Mesendoderm (in vitro differentiated cells): ENCODE measurements at regions not wholly inside any gene's neighbourhood (a gene's known extent, or its start where the extent isn't known, plus 50 kb on each side); places are given as distances from the start of the nearest gene placed in this dataset.
"Not testable (repeated sequence)": the region's sequence is repeated elsewhere in the genome, so short reads cannot be mapped to it uniquely, and the experiment has no call there.

ENCODE experiments used
- DNase-seq: peaks from one replicate; pipeline ENCODE4 v3.0.0; 2013
- H2AK5ac ChIP-seq: 2 replicates; pipeline ENCODE4 v1.6.1; 2013; ENCODE audit warnings: low read length, inconsistent platforms
- H2BK120ac ChIP-seq: 2 replicates; pipeline ENCODE4 v1.6.1; 2013; ENCODE audit warnings: low read depth, mild to moderate bottlenecking, low read length, moderate library complexity, mixed read lengths
- H2BK15ac ChIP-seq: replicated peaks from 2 replicates; pipeline ENCODE4 v1.6.1; 2013; ENCODE audit warnings: low read depth, mild to moderate bottlenecking, moderate library complexity
- H2BK5ac ChIP-seq: 2 replicates; pipeline ENCODE4 v1.6.1; 2013; ENCODE audit warnings: low read length, inconsistent platforms
- H3K18ac ChIP-seq: 2 replicates; pipeline ENCODE4 v1.6.1; 2013; ENCODE audit warnings: mild to moderate bottlenecking, low read length, mixed read lengths
- H3K23ac ChIP-seq: one replicate; pipeline ENCODE4 v1.6.1; 2013; ENCODE audit warnings: low read length
- H3K27ac ChIP-seq: 2 replicates; pipeline ENCODE4 v1.5.1; 2013; ENCODE audit warnings: low read depth, mild to moderate bottlenecking, inconsistent platforms, low read length, moderate library complexity
- H3K27me3 ChIP-seq: 2 replicates; pipeline ENCODE4 v1.6.1; 2013; ENCODE audit warnings: low read length, control low read depth, mild to moderate bottlenecking, inconsistent platforms; ENCODE audit not compliant: insufficient read depth, poor library complexity
- H3K36me3 ChIP-seq: 2 replicates; pipeline ENCODE4 v1.6.1; 2013; ENCODE audit warnings: low read length, inconsistent platforms; ENCODE audit not compliant: control insufficient read depth, insufficient read depth
- H3K4ac ChIP-seq: one replicate; pipeline ENCODE4 v1.6.1; 2013; ENCODE audit warnings: low read depth, mild to moderate bottlenecking, low read length, moderate library complexity
- H3K4me1 ChIP-seq: 2 replicates; pipeline ENCODE4 v1.6.1; 2013; ENCODE audit warnings: low read depth, low read length, inconsistent platforms; ENCODE audit not compliant: control insufficient read depth
- H3K4me2 ChIP-seq: 2 replicates; pipeline ENCODE4 v1.6.1; 2013; ENCODE audit warnings: low read length
- H3K4me3 ChIP-seq: 2 replicates; pipeline ENCODE4 v1.5.1; 2013; ENCODE audit warnings: mild to moderate bottlenecking, low read length
- H3K56ac ChIP-seq: one replicate; pipeline ENCODE4 v1.6.1; 2013; ENCODE audit warnings: low read length
- H3K79me1 ChIP-seq: 2 replicates; pipeline ENCODE4 v1.6.1; 2013; ENCODE audit warnings: low read length, inconsistent platforms
- H3K79me2 ChIP-seq: 2 replicates; pipeline ENCODE4 v1.6.1; 2013; ENCODE audit warnings: mild to moderate bottlenecking, low read length; ENCODE audit not compliant: control insufficient read depth, insufficient read depth
- H3K9ac ChIP-seq: 2 replicates; pipeline ENCODE4 v1.6.1; 2013; ENCODE audit warnings: low read length, inconsistent platforms
- H4K5ac ChIP-seq: one replicate; pipeline ENCODE4 v1.6.1; 2013; ENCODE audit warnings: low read length
- H4K8ac ChIP-seq: one replicate; pipeline ENCODE4 v1.6.1; 2013; ENCODE audit warnings: low read depth, mild to moderate bottlenecking, control low read depth, low read length, moderate library complexity
- WGBS: extraction: QIAGEN DNeasy Blood & Tissue Kit; methylation state at CpG from one replicate; pipeline ENCODE4 v1.1.7; 2013; ENCODE audit warnings: low lambda C conversion rate, missing lambda C conversion rate; ENCODE audit not compliant: insufficient coverage; ENCODE audit errors: extremely low coverage; 5-methylcytosine and 5-hydroxymethylcytosine counted together

- DNase-seq, result peak; percentile 90
- Histone ChIP-seq H3K79me1 (no peaks in the 10 kb centered on the region), H3K79me2 (no peaks in the 10 kb centered on the region), H3K4me1 (no peaks in the 10 kb centered on the region), H4K8ac (no peak overlapping the region), H2BK120ac (no peak overlapping the region), H3K4me3 (no peak overlapping the region), H3K56ac (peak overlapping the region; percentile 78), H3K4me2 (no peak overlapping the region), H2AK5ac (no peak overlapping the region), H3K18ac (no peak overlapping the region), H3K4ac (no peak overlapping the region), H3K27ac (no peak overlapping the region), H3K23ac (peak overlapping the region; percentile 50), H3K36me3 (no peaks in the 10 kb centered on the region), H4K5ac (no peak overlapping the region), H2BK15ac (no peak overlapping the region), H3K9ac (no peak overlapping the region), H3K27me3 (no peaks in the 10 kb centered on the region), H2BK5ac (peak overlapping the region; percentile 43)
These were observed 1082.2 kb downstream of the NAALADL2 start for GRCh38 chr3:175941352-175941751.

GRCh38 chr3:175940881-175941280, 1081.7 kb downstream of the NAALADL2 start:
- Histone ChIP-seq H4K5ac (no peak overlapping the region), H3K23ac (no peak overlapping the region), H3K4me3 (no peak overlapping the region), H2AK5ac (no peak overlapping the region), H3K79me2 (no peaks in the 10 kb centered on the region), H3K36me3 (no peaks in the 10 kb centered on the region), H3K27ac (no peak overlapping the region), H3K79me1 (no peaks in the 10 kb centered on the region), H2BK120ac (no peak overlapping the region), H3K4ac (peak overlapping the region; percentile 40), H4K8ac (no peak overlapping the region), H3K56ac (peak overlapping the region; percentile 78), H3K27me3 (no peaks in the 10 kb centered on the region), H3K9ac (no peak overlapping the region), H3K4me1 (no peaks in the 10 kb centered on the region), H2BK15ac (no peak overlapping the region), H2BK5ac (peak overlapping the region; percentile 43), H3K4me2 (no peak overlapping the region), H3K18ac (no peak overlapping the region)
- DNase-seq, result peak; percentile 96
- no CpG with 5 or more reads among the region's 6 CpGs for WGBS

- no peak overlapping the region for H3K23ac ChIP-seq
- peak overlapping the region; percentile 53 for H3K27ac ChIP-seq
- no peak overlapping the region for H3K9ac ChIP-seq
- H3K4me3 ChIP-seq, result no peak overlapping the region
- H4K5ac ChIP-seq, result no peak overlapping the region
- no peaks in the 10 kb centered on the region for H3K36me3 ChIP-seq
- no peak overlapping the region for H3K4me2 ChIP-seq
- no peak overlapping the region for H2BK15ac ChIP-seq
- H3K4me1 ChIP-seq, result no peaks in the 10 kb centered on the region
- H3K79me1 ChIP-seq, result no peaks in the 10 kb centered on the region
- H3K79me2 ChIP-seq, result no peaks in the 10 kb centered on the region
- peak; percentile 82 for DNase-seq
- WGBS, result no CpG with 5 or more reads among the region's 5 CpGs
- H2BK120ac ChIP-seq, result no peak overlapping the region
- H2AK5ac ChIP-seq, result no peak overlapping the region
- H3K27me3 ChIP-seq, result no peaks in the 10 kb centered on the region
- H3K4ac ChIP-seq, result peak overlapping the region; percentile 40
- peak overlapping the region; percentile 54 for H2BK5ac ChIP-seq
- peak overlapping the region; percentile 79 for H4K8ac ChIP-seq
- H3K56ac ChIP-seq, result peak overlapping the region; percentile 59
- H3K18ac ChIP-seq, result peak overlapping the region; percentile 47
These were observed 1081.1 kb downstream of the NAALADL2 start for GRCh38 chr3:175940243-175940642.

- not testable (repeated sequence) for H3K56ac ChIP-seq, H3K9ac ChIP-seq, H3K18ac ChIP-seq, DNase-seq, H3K4me1 ChIP-seq, H4K5ac ChIP-seq, H3K4me2 ChIP-seq, H3K79me2 ChIP-seq, H3K36me3 ChIP-seq, H3K79me1 ChIP-seq, H3K27ac ChIP-seq, H2BK15ac ChIP-seq, H2BK120ac ChIP-seq, H3K27me3 ChIP-seq, H3K23ac ChIP-seq, H2BK5ac ChIP-seq, H4K8ac ChIP-seq, H3K4ac ChIP-seq, H3K4me3 ChIP-seq, H2AK5ac ChIP-seq
- no CpG with 5 or more reads among the region's 22 CpGs for WGBS
These were observed 1078.2 kb downstream of the NAALADL2 start for GRCh38 chr3:175937367-175937766.

- no peaks in the 10 kb centered on the region for H3K79me2 ChIP-seq
- no peaks in the 10 kb centered on the region for H3K27me3 ChIP-seq
- H2AK5ac ChIP-seq, result no peak overlapping the region
- no peak overlapping the region for H3K4me3 ChIP-seq
- no peak for DNase-seq
- no peak overlapping the region for H2BK120ac ChIP-seq
- no peak overlapping the region for H4K5ac ChIP-seq
- no peak overlapping the region for H3K23ac ChIP-seq
- H3K4me1 ChIP-seq, result no peaks in the 10 kb centered on the region
- H4K8ac ChIP-seq, result no peak overlapping the region
- H3K79me1 ChIP-seq, result no peaks in the 10 kb centered on the region
- no peak overlapping the region for H2BK5ac ChIP-seq
- no peak overlapping the region for H3K18ac ChIP-seq
- no peak overlapping the region for H3K56ac ChIP-seq
- H2BK15ac ChIP-seq, result no peak overlapping the region
- H3K4me2 ChIP-seq, result no peak overlapping the region
- no peak overlapping the region for H3K27ac ChIP-seq
- H3K9ac ChIP-seq, result no peak overlapping the region
- H3K36me3 ChIP-seq, result no peaks in the 10 kb centered on the region
- H3K4ac ChIP-seq, result no peak overlapping the region
These were observed 1073.5 kb downstream of the NAALADL2 start for GRCh38 chr3:175932586-175932985.

GRCh38 chr3:175919133-175919532, 1060.0 kb downstream of the NAALADL2 start:
- Histone ChIP-seq H3K27me3 (no peaks in the 10 kb centered on the region), H3K4ac (no peak overlapping the region), H3K4me1 (no peaks in the 10 kb centered on the region), H3K36me3 (no peaks in the 10 kb centered on the region), H3K79me2 (no peaks in the 10 kb centered on the region), H3K27ac (no peak overlapping the region), H3K18ac (no peak overlapping the region), H3K79me1 (no peaks in the 10 kb centered on the region), H3K4me2 (no peak overlapping the region), H3K56ac (no peak overlapping the region), H4K8ac (no peak overlapping the region), H2BK15ac (no peak overlapping the region), H3K4me3 (no peak overlapping the region), H2AK5ac (no peak overlapping the region), H3K23ac (no peak overlapping the region), H2BK120ac (no peak overlapping the region), H2BK5ac (no peak overlapping the region), H3K9ac (no peak overlapping the region), H4K5ac (no peak overlapping the region)
- peak; percentile 4 for DNase-seq
